SK-N-SH (cell line): ENCODE measurements at regions not wholly inside any gene's neighbourhood (a gene's known extent, or its start where the extent isn't known, plus 50 kb on each side); places are given as distances from the start of the nearest gene placed in this dataset.

ENCODE experiments used
- CTCF ChIP-seq: fragments of 200-600 bp; sonication (generic); IDR thresholded peaks from 2 replicates; pipeline ENCODE4 v1.6.1; 2017; ENCODE audit warnings: antibody characterized with exemption, mild to moderate bottlenecking, moderate library complexity
- POLR2AphosphoS5 ChIP-seq: IDR thresholded peaks from 2 replicates; pipeline ENCODE4 v1.6.1; 2012; ENCODE audit warnings: low read depth, low read length
- REST ChIP-seq: IDR thresholded peaks from 2 replicates; pipeline ENCODE4 v1.6.1; 2012; ENCODE audit warnings: mild to moderate bottlenecking, low read depth, low read length, moderate library complexity

GRCh38 chr17:65385726-65386125, 175.7 kb downstream of the AXIN2 start:
- TF ChIP-seq POLR2AphosphoS5 (no peak), REST (no peak), CTCF (no peak)
